Endometrial microvascular endothelial cells (primary cell): ENCODE measurements at regions not wholly inside any gene's neighbourhood (a gene's known extent, or its start where the extent isn't known, plus 50 kb on each side); places are given as distances from the start of the nearest gene placed in this dataset.
"Not testable (repeated sequence)": the region's sequence is repeated elsewhere in the genome, so short reads cannot be mapped to it uniquely, and the experiment has no call there.

Source experiments
- in situ Hi-C: cut with HindIII; loops from 2 replicates; pipeline ENCODE4 v1.10.0; 2017; ENCODE audit warnings: low sequenced_read_pairs, low pct_unique_long_range_greater_than_20kb; ENCODE audit errors: inconsistent ontology term

- in situ Hi-C loops: no loop called here
These were observed 428.5 kb downstream of the RPS24 start for GRCh38 chr10:78462176-78462575.

DNA sequence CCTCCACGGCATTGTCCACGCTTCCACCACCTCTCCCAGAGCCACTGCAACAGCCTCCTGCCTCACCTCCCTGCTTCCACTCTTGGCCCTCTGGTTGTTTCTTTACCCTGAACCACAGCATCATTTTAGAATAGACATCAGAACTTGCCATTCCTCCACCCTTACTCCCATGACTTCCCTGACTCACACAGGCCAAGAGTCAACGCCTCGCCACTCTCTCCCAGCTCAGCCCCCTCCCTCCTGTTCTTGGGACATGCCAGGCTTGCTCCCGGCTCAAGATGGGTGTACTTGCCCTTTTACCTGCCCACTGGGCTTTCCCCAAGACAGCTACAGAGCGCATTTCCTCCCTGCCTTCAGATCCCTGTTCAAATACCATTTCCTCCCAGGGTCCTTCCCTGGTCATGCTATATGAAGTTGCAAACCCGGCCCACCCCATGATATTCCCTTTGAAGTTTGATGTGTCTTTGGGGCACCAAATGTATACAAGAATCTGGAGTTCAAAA lies 429.1 kb downstream of the RPS24 start:
- in situ Hi-C loops: no loop called here

- in situ Hi-C loops: no loop called here
These were observed 430.6 kb downstream of the RPS24 start for GRCh38 chr10:78464118-78464855.

GRCh38 chr10:78464856-78465267 lies 431.2 kb downstream of the RPS24 start:
- in situ Hi-C loops: no loop called here

DNA sequence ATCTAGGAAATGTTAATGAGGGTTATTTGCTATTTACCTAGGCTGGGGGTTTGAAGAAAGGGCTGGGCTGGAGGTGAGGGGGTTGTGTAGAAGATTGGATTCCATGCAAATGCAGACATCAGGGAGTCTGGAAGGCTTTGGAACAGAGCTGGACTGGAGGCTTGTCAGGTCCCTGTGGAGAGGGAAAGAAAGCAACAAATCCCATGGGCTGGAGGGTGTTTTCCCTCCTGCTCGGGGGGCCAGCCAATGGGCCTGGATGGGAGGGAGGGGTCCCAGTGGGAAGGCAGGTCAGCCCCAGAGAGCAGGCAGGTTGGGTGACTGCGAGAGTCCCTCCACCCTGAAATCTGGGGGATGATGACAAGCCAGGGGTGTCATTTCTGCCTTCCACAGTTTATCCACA lies 431.8 kb downstream of the RPS24 start:
- in situ Hi-C loops: no loop called here

DNA sequence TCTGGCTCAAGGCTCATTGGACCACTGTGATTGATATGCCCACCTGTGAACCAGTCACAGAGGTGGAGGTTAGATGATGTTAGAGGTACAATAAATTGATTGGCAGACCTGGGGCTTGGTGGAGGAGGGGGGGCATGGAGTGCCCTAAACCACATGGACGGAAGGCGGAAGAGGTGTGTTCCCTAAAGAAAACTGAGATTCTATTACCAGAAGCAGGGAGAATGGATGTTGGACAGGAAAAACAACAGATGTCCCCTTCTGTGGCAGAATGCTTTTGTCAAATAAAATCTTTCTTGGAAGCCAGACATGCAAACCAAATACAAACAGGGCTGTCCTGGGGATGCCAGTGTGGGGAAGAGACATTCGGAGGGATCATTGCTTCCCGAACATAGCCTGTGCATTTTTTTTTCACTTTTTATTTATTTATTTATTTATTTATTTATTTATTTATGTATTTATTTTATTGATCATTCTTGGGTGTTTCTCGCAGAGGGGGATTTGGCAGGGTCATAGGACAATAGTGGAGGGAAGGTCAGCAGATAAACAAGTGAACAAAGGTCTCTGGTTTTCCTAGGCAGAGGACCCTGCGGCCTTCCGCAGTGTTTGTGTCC lies 433.9 kb downstream of the RPS24 start:
- in situ Hi-C loops: no loop called here

DNA sequence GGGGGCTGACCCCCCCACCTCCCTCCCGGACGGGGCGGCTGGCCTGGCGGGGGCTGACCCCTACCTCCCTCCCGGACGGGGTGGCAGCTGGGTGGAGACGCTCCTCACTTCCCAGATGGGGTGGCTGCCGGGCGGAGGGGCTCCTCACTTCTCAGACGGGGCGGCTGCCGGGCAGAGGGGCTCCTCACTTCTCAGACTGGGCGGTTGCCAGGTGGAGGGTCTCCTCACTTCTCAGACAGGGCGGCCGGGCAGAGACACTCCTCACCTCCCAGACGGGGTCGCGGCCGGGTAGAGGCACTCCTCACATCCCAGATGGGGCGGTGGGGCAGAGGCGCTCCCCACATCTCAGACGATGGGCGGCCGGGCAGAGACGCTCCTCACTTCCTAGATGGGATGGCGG lies 435.1 kb downstream of the RPS24 start:
- in situ Hi-C loops: not testable (repeated sequence)

DNA sequence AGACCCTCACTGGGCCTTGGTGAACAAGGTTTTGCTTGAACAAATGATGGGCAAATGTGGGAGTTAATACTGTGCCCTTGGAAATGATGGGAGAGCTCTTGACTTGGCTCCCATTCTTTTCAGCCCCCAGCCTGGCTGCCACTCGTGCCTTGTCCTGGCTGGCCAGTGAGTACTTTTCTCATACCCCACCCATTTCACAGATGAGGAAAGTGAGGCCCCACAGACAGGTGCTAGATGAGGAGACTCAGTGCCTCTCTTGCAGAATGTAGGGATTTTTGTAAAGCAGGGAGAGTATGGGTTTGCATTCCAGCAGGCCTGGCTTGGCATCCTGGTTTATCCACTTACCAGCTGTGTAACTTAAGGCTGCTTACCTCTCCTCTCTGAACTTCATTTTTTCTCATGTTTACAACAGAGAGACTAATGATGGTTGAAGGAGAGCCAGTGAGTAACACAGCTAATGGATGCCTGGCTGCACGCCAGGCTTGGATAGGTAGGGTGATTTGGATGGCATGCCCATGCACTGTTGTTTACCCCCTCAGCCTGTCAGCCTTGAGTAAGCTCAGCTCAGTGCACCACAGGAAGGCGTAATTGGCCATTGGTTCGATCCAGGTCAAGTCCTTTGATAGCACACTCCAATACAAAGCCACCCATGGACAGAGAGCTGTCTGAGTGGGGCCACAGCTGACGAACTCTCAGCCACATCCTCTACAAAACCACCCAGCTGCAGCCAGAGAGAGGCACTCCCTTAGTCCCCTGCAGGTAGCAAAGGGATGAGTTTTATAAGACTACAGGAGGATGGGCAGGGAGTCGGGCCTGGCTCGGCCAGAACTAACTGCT lies 436.8 kb downstream of the RPS24 start:
- in situ Hi-C loops: no loop called here

DNA sequence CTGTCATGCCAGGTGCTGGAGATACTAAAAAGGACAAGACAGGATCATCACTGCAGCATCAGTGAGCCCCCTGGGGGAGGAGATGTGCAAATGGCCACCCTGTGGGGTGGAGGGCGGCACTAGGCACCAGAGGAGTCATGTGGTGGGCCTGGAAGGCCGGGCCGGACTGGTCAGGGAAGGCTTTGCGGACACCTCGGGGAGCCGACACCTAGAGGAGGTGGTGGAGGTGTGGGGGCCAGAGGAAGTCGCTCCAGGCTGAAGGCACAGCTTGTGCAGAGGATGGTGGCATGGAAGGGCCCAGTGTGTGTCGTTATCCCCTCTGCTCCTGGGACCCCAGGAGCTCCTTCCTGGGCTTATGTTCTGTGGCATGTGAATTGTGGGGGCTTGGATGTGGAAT lies 437.7 kb downstream of the RPS24 start:
- in situ Hi-C loops: no loop called here

DNA sequence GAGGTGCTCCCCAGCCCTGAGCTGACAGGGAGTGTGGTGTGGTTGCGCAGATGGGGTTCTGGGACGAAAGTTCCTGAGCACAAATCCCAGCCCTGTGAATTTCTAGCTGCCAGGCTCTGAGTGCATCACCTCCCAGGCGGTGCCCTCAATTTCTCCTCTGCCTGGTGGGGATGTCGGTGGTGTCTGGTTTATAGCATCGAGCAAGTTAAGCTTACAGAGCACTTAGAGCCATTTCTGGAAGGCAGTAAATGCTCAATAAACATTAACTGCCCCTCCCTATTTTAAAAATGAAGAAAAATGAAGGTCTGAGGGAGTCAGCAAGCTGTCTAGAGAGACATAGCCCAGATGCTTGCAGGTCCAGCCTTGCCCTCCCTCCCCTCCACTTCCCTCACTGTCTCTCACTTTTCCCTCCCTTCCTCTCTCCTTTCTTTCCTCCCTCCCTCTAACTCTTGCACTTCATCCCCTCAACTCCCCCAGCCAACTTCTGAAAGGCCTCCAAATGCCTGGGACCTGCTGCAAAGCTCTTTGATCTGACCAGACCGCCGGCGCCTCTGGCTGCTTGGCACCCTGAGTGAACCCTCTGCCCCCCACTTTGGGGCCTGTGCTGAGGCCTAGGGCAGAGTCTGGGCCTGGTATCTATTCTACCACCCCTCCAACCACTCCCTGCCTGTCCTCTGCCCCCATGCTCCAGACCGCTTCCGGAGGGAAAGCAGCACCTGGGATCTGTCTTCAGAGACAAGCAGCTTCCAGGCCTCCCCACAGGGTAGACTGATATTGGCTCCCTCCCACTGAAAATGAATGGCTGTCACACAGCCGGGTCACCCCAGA lies 438.3 kb downstream of the RPS24 start:
- in situ Hi-C loops: no loop called here

GRCh38 chr10:78472551-78472890 lies 438.9 kb downstream of the RPS24 start:
- in situ Hi-C loops: no loop called here

GRCh38 chr10:78473006-78473405 lies 439.3 kb downstream of the RPS24 start:
- in situ Hi-C loops: no loop called here

GRCh38 chr10:78474743-78475142 lies 441.1 kb downstream of the RPS24 start:
- in situ Hi-C loops: no loop called here

DNA sequence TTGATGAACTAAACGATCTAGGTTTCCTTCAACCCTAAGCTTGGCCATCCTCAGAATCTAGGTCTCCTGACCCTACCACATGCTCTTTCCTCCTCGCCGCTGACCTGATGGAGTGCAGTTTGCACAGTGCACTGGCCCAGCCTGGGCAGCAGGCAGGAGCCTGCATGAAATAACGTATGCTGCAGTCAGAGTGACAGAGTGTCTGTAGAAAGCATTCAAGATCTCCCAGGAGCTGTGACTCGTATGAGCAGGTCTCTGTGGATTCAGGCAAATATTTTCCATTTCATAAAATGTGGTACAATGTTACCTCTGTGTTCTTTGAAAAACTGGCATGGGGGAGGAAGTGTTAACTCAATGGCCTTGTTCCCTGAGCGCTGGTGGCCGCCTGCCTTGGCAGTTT lies 441.8 kb downstream of the RPS24 start:
- in situ Hi-C loops: no loop called here

DNA sequence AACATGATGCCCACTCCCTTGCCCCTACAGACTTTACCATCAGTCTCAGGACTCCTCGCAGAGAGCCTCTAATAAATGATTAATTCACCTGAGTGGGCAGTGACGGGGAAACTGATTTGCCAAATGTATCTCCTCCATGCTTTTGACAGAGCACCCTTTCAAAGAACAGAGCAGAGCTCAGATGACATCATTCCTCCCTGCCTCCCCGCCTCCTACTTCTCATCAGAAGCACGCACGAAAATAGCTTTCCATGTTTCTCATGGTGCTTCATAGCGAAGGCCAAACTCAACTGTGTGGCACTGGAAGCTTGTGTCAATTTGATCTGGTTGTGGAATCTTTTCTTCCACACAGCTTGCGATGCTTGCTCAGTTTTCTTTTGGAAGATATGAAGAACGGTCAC lies 442.5 kb downstream of the RPS24 start:
- in situ Hi-C loops: no loop called here

DNA sequence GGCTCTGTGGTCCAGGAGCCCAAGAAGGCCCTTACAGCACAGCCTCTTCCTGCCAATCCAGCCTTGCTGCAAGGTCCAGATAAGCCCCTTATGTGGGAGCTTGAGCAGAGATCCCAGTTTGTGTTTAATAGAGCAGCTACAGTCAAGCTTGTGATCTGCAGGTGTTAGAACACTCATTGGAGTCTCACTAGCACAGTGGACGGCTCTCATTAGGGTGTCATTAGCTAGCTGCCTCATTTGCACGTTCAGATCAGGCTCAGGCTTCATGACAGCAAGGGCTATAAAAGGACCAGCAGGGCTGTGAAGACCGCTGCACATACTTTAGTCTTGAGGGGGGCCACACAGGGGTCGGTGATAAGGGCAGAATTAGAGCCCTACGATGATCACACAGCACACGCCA lies 443.2 kb downstream of the RPS24 start:
- in situ Hi-C loops: no loop called here

GRCh38 chr10:78478919-78479318 lies 445.3 kb downstream of the RPS24 start:
- in situ Hi-C loops: no loop called here

- in situ Hi-C loops: no loop called here
These were observed 445.8 kb downstream of the RPS24 start for GRCh38 chr10:78479467-78479866.

DNA sequence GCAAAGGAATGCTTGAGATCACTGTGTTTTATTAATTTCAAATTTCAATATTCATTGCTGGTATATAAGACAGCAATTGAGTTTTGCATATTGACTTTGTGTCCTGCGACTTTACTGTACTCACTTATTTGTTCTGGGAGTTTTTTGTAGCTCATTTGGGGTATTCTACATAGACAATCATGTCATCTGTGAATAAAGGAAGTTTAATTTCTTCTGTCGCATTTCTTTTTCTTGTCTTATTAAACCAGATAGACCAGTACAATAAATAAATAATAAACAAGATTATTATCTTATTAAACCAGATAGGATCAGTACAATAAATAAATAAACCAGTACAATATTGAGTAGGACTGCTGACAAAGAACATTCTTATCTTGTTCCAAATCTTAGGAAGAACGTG lies 448.2 kb downstream of the RPS24 start:
- in situ Hi-C loops: no loop called here
